ENCODE measurements at regions not wholly inside any gene's neighbourhood (a gene's known extent, or its start where the extent isn't known, plus 50 kb on each side); places are given as distances from the start of the nearest gene placed in this dataset.

DNA sequence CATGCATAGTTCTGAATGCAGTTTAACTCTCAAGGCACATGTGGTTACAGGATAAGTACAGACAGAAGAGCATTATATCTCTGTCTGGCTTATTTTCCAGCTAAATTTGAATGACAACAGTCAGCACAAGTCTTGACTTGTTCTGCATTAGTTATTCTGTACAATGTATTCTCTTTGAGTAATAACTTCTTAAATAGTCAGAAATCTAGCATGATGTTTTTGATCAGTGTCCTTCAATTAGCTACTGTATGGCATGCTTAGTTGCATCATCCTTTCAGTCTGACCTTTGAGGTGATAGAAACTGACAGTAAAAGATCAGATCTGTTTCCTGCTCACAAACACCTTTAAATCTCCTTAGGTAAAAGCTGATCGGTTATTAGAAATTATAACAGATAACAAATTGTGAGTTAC is 118.1 kb downstream of the ARL4A start:
- no peak for TF ChIP-seq POLR2AphosphoS5 (IDR thresholded peaks at IDR 0.05)
- TF ChIP-seq, protein P1, sequence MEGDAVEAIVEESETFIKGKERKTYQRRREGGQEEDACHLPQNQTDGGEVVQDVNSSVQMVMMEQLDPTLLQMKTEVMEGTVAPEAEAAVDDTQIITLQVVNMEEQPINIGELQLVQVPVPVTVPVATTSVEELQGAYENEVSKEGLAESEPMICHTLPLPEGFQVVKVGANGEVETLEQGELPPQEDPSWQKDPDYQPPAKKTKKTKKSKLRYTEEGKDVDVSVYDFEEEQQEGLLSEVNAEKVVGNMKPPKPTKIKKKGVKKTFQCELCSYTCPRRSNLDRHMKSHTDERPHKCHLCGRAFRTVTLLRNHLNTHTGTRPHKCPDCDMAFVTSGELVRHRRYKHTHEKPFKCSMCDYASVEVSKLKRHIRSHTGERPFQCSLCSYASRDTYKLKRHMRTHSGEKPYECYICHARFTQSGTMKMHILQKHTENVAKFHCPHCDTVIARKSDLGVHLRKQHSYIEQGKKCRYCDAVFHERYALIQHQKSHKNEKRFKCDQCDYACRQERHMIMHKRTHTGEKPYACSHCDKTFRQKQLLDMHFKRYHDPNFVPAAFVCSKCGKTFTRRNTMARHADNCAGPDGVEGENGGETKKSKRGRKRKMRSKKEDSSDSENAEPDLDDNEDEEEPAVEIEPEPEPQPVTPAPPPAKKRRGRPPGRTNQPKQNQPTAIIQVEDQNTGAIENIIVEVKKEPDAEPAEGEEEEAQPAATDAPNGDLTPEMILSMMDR (IDR thresholded peaks at IDR 0.05): no peak
- TF ChIP-seq EP300 (IDR thresholded peaks at IDR 0.05): no peak

Measured in stomach (tissue), 4 donors.